ENCODE measurements at regions not wholly inside any gene's neighbourhood (a gene's known extent, or its start where the extent isn't known, plus 50 kb on each side); places are given as distances from the start of the nearest gene placed in this dataset.
A peak's percentile ranks its signal among the peaks of the same experiment; 100 is the strongest.
"Not testable (repeated sequence)": the region's sequence is repeated elsewhere in the genome, so short reads cannot be mapped to it uniquely, and the experiment has no call there.

GRCh38 chr5:50593681-50594080 is 72.8 kb upstream of the PARP8 start:
- no peaks in the 10 kb centered on the region for H3K9me3 ChIP-seq
- H3K4me3 ChIP-seq = no peak overlapping the region
- DNase-seq (no peak), ATAC-seq (no peak)
- H3K27ac ChIP-seq = peak overlapping the region in 1 of 12 donors; percentile 78
- WGBS, 4 donors = 39 to 74% (median 55%) methylated on average over 1 of the region's 1 CpG
- peaks cover 0 to 41% (median 0%) of the 10 kb centered on the region in 12 donors for H3K4me1 ChIP-seq
- TF ChIP-seq CTCF (IDR thresholded peaks at IDR 0.05) = no peak
- TF ChIP-seq POLR2A (IDR thresholded peaks at IDR 0.05) = no peak
- H3K36me3 ChIP-seq = no peaks in the 10 kb centered on the region
- H3K27me3 ChIP-seq = no peaks in the 10 kb centered on the region
- intact Hi-C loops (cut with DNase I) = no loop called here

- intact Hi-C loops (cut with DNase I) = no loop called here
- Histone ChIP-seq H3K27ac (peak overlapping the region in 1 of 12 donors; percentile 78), H3K4me3 (no peak overlapping the region), H3K27me3 (no peaks in the 10 kb centered on the region), H3K36me3 (no peaks in the 10 kb centered on the region), H3K4me1 (peaks cover 0 to 41% (median 0%) of the 10 kb centered on the region in 12 donors), H3K9me3 (no peaks in the 10 kb centered on the region)
- no peak for ATAC-seq
- TF ChIP-seq CTCF (IDR thresholded peaks at IDR 0.05) = no peak
- TF ChIP-seq POLR2A (IDR thresholded peaks at IDR 0.05) = no peak
- WGBS, 4 donors = 52 to 76% (median 56%) methylated on average over 3 of the region's 3 CpGs
- DNase-seq = no peak
These were observed 71.2 kb upstream of the PARP8 start for GRCh38 chr5:50595199-50595598.

- H3K9me3 ChIP-seq; DNase-seq; intact Hi-C loops (cut with DNase I); H3K36me3 ChIP-seq; ATAC-seq; H3K4me1 ChIP-seq; H3K27me3 ChIP-seq; H3K27ac ChIP-seq; H3K4me3 ChIP-seq: not testable (repeated sequence)
- WGBS, 4 donors = 72 to 81% (median 76%) methylated on average over 7 of the region's 7 CpGs
These were observed 64.9 kb upstream of the PARP8 start for GRCh38 chr5:50601576-50601975.

- 88 to 93% (median 90%) methylated on average over 1 of the region's 1 CpG for WGBS, 4 donors
These were observed 60.3 kb upstream of the PARP8 start for GRCh38 chr5:50606179-50606578.

GRCh38 chr5:50607456-50607855 is 59.0 kb upstream of the PARP8 start:
- DNase-seq; H3K27me3 ChIP-seq; H3K4me3 ChIP-seq; intact Hi-C loops (cut with DNase I); H3K27ac ChIP-seq; H3K9me3 ChIP-seq; H3K36me3 ChIP-seq; ATAC-seq; H3K4me1 ChIP-seq: not testable (repeated sequence)
- 87 to 96% (median 91%) methylated on average over 12 to 17 of the region's 17 CpGs for WGBS, 4 donors

More at GRCh38 chr5:50606179-50606578, 60.3 kb upstream of the PARP8 start:
- H3K36me3 ChIP-seq = no peaks in the 10 kb centered on the region
- DNase-seq (no peak), ATAC-seq (no peak)
- H3K27me3 ChIP-seq = peaks cover 0 to 3% (median 0%) of the 10 kb centered on the region in 9 donors
- intact Hi-C loops (cut with DNase I) = no loop called here
- H3K4me1 ChIP-seq = no peaks in the 10 kb centered on the region
- no peak overlapping the region for H3K27ac ChIP-seq
- no peak overlapping the region for H3K4me3 ChIP-seq
- TF ChIP-seq POLR2A (IDR thresholded peaks at IDR 0.05) (no peak), CTCF (IDR thresholded peaks at IDR 0.05) (no peak)
- H3K9me3 ChIP-seq = no peaks in the 10 kb centered on the region

- WGBS, 4 donors = 85 to 93% (median 88%) methylated on average over 26 to 49 of the region's 49 CpGs
- H3K27me3 ChIP-seq; intact Hi-C loops (cut with DNase I); H3K9me3 ChIP-seq; H3K27ac ChIP-seq; H3K4me3 ChIP-seq; H3K36me3 ChIP-seq; H3K4me1 ChIP-seq; ATAC-seq: not testable (repeated sequence)
- peak in 1 of 5 donors; percentile 58 for DNase-seq
These were observed 58.3 kb upstream of the PARP8 start for GRCh38 chr5:50607953-50608705.

GRCh38 chr5:50613057-50613456 is 53.4 kb upstream of the PARP8 start:
- WGBS, 4 donors = 75 to 89% (median 83%) methylated on average over 3 of the region's 3 CpGs
- H3K4me1 ChIP-seq; H3K27ac ChIP-seq; H3K36me3 ChIP-seq; intact Hi-C loops (cut with DNase I); H3K9me3 ChIP-seq; H3K4me3 ChIP-seq; DNase-seq; ATAC-seq; H3K27me3 ChIP-seq: not testable (repeated sequence)

Data from heart left ventricle (tissue), 16 donors.